HG03196 (cell line): ENCODE measurements at regions not wholly inside any gene's neighbourhood (a gene's known extent, or its start where the extent isn't known, plus 50 kb on each side); places are given as distances from the start of the nearest gene placed in this dataset.
"Not testable (repeated sequence)": the region's sequence is repeated elsewhere in the genome, so short reads cannot be mapped to it uniquely, and the experiment has no call there.

Experiments used
- ATAC-seq: cut with Tn5 transposase; IDR thresholded peaks from one replicate; pipeline ENCODE4 v1.9.1; 2021; ENCODE audit not compliant: unreplicated experiment

- ATAC-seq: no peak
Measured at GRCh38 chr2:167381349-167381748, 493.1 kb downstream of the XIRP2 start.

GRCh38 chr2:167380555-167380954 is 492.3 kb downstream of the XIRP2 start:
- ATAC-seq: no peak

GRCh38 chr2:167380094-167380493 is 491.8 kb downstream of the XIRP2 start:
- no peak for ATAC-seq

GRCh38 chr2:167369083-167369482 is 480.8 kb downstream of the XIRP2 start:
- ATAC-seq: no peak

GRCh38 chr2:167368371-167368770 is 480.1 kb downstream of the XIRP2 start:
- ATAC-seq: no peak

GRCh38 chr2:167365216-167365615 is 476.9 kb downstream of the XIRP2 start:
- ATAC-seq: no peak

GRCh38 chr2:167361426-167361825 is 473.1 kb downstream of the XIRP2 start:
- no peak for ATAC-seq

GRCh38 chr2:167355821-167356220 is 467.5 kb downstream of the XIRP2 start:
- no peak for ATAC-seq

- no peak for ATAC-seq
Measured at GRCh38 chr2:167353605-167354280, 465.5 kb downstream of the XIRP2 start.

- no peak for ATAC-seq
Measured at GRCh38 chr2:167345559-167345958, 457.3 kb downstream of the XIRP2 start.

- ATAC-seq: no peak
Measured at GRCh38 chr2:167342769-167343168, 454.5 kb downstream of the XIRP2 start.

- no peak for ATAC-seq
Measured at GRCh38 chr2:167340322-167340721, 452.0 kb downstream of the XIRP2 start.

GRCh38 chr2:167336213-167336612 is 447.9 kb downstream of the XIRP2 start:
- no peak for ATAC-seq

GRCh38 chr2:167335541-167335992 is 447.3 kb downstream of the XIRP2 start:
- no peak for ATAC-seq

GRCh38 chr2:167334146-167334742 is 446.0 kb downstream of the XIRP2 start:
- ATAC-seq: no peak

- ATAC-seq: no peak
Measured at GRCh38 chr2:167333245-167333644, 445.0 kb downstream of the XIRP2 start.

GRCh38 chr2:167332358-167332757 is 444.1 kb downstream of the XIRP2 start:
- ATAC-seq: no peak

- no peak for ATAC-seq
Measured at GRCh38 chr2:167331636-167332232, 443.5 kb downstream of the XIRP2 start.

GRCh38 chr2:167328808-167329207 is 440.5 kb downstream of the XIRP2 start:
- ATAC-seq: not testable (repeated sequence)

GRCh38 chr2:167322795-167323194 is 434.5 kb downstream of the XIRP2 start:
- ATAC-seq: no peak

- ATAC-seq: no peak
Measured at GRCh38 chr2:167318581-167318980, 430.3 kb downstream of the XIRP2 start.

GRCh38 chr2:167310442-167310841 is 422.2 kb downstream of the XIRP2 start:
- ATAC-seq: no peak
